HG03135 (cell line): ENCODE measurements at regions not wholly inside any gene's neighbourhood (a gene's known extent, or its start where the extent isn't known, plus 50 kb on each side); places are given as distances from the start of the nearest gene placed in this dataset.

Experiments used
- ATAC-seq: cut with Tn5 transposase; IDR thresholded peaks from one replicate; pipeline ENCODE4 v1.9.1; 2021; ENCODE audit warnings: mild to moderate bottlenecking, moderate library complexity; ENCODE audit not compliant: unreplicated experiment

- no peak for ATAC-seq
Observed at GRCh38 chr9:88732128-88732527, 197.2 kb downstream of the NXNL2 start.

- no peak for ATAC-seq
Observed at GRCh38 chr9:88733651-88734421, 198.9 kb downstream of the NXNL2 start.

GRCh38 chr9:88734527-88734926, 199.5 kb downstream of the NXNL2 start:
- no peak for ATAC-seq

- no peak for ATAC-seq
Observed at GRCh38 chr9:88736136-88736637, 201.2 kb downstream of the NXNL2 start.

GRCh38 chr9:88737031-88737430, 202.1 kb downstream of the NXNL2 start:
- ATAC-seq: no peak

GRCh38 chr9:88737876-88738275, 202.9 kb downstream of the NXNL2 start:
- no peak for ATAC-seq

GRCh38 chr9:88738709-88739108, 203.7 kb downstream of the NXNL2 start:
- no peak for ATAC-seq

- no peak for ATAC-seq
Observed at GRCh38 chr9:88739373-88739772, 204.4 kb downstream of the NXNL2 start.

GRCh38 chr9:88740844-88741243, 205.9 kb downstream of the NXNL2 start:
- no peak for ATAC-seq

- no peak for ATAC-seq
Observed at GRCh38 chr9:88741335-88741734, 206.4 kb downstream of the NXNL2 start.

- ATAC-seq: no peak
Observed at GRCh38 chr9:88742483-88742882, 207.5 kb downstream of the NXNL2 start.

GRCh38 chr9:88742905-88743304, 207.9 kb downstream of the NXNL2 start:
- ATAC-seq: no peak

GRCh38 chr9:88745276-88746001, 210.5 kb downstream of the NXNL2 start:
- ATAC-seq: no peak

GRCh38 chr9:88746029-88746742, 211.2 kb downstream of the NXNL2 start:
- ATAC-seq: no peak

- ATAC-seq: no peak
Observed at GRCh38 chr9:88746743-88747398, 211.9 kb downstream of the NXNL2 start.

- ATAC-seq: no peak
Observed at GRCh38 chr9:88747768-88748167, 212.8 kb downstream of the NXNL2 start.

GRCh38 chr9:88748566-88749261, 213.7 kb downstream of the NXNL2 start:
- no peak for ATAC-seq

GRCh38 chr9:88749420-88749819, 214.4 kb downstream of the NXNL2 start:
- ATAC-seq: no peak

GRCh38 chr9:88750832-88751360, 215.9 kb downstream of the NXNL2 start:
- no peak for ATAC-seq

GRCh38 chr9:88751781-88752180, 216.8 kb downstream of the NXNL2 start:
- ATAC-seq: no peak
